Smooth muscle cell (in vitro differentiated cells): ENCODE measurements at regions not wholly inside any gene's neighbourhood (a gene's known extent, or its start where the extent isn't known, plus 50 kb on each side); places are given as distances from the start of the nearest gene placed in this dataset.
"Not testable (repeated sequence)": the region's sequence is repeated elsewhere in the genome, so short reads cannot be mapped to it uniquely, and the experiment has no call there.

ENCODE experiments used
- DNase-seq: peaks from one replicate; lab custom pipeline; 2025; ENCODE audit not compliant: unreplicated experiment; lab: John Stamatoyannopoulos, UW
- H2AFZ ChIP-seq: fragments of 200-600 bp; sonication (generic); 2 replicates; pipeline ENCODE4 v1.6.0; 2016; ENCODE audit warnings: antibody characterized with exemption, low read depth, mild to moderate bottlenecking
- H3F3A ChIP-seq: fragments of 200-600 bp; sonication (generic); 2 replicates; pipeline ENCODE4 v1.6.0; 2017; ENCODE audit warnings: antibody characterized with exemption, low read depth
- H3K27ac ChIP-seq: fragments of 200-600 bp; sonication (generic); 2 replicates; pipeline ENCODE4 v1.5.1; 2016; ENCODE audit warnings: low read depth, mild to moderate bottlenecking
- H3K27me3 ChIP-seq: fragments of 200-600 bp; sonication (generic); 2 replicates; pipeline ENCODE4 v1.6.1; 2016; ENCODE audit warnings: low read depth, mild to moderate bottlenecking
- H3K36me3 ChIP-seq: fragments of 200-600 bp; sonication (generic); 2 replicates; pipeline ENCODE4 v1.5.1; 2016; ENCODE audit warnings: low read depth
- H3K4me1 ChIP-seq: fragments of 200-600 bp; sonication (generic); 2 replicates; pipeline ENCODE4 v1.5.1; 2016; ENCODE audit warnings: low read depth
- H3K4me2 ChIP-seq: fragments of 200-600 bp; sonication (generic); 2 replicates; pipeline ENCODE4 v1.6.0; 2016; ENCODE audit warnings: mild to moderate bottlenecking
- H3K4me3 ChIP-seq: fragments of 200-600 bp; sonication (generic); 2 replicates; pipeline ENCODE4 v1.5.1; 2016; ENCODE audit warnings: mild to moderate bottlenecking
- H3K79me2 ChIP-seq: fragments of 200-600 bp; sonication (generic); 2 replicates; pipeline ENCODE4 v1.6.0; 2016; ENCODE audit warnings: low read depth, mild to moderate bottlenecking
- H3K9ac ChIP-seq: fragments of 200-600 bp; sonication (generic); 2 replicates; pipeline ENCODE4 v1.6.0; 2016; ENCODE audit warnings: low read depth
- H3K9me3 ChIP-seq: fragments of 200-600 bp; sonication (generic); replicated peaks from 2 replicates; pipeline ENCODE4 v1.5.1; 2016; ENCODE audit warnings: low read depth
- H4K20me1 ChIP-seq: fragments of 200-600 bp; sonication (generic); 2 replicates; pipeline ENCODE4 v1.6.0; 2016; ENCODE audit warnings: low read depth
- CTCF ChIP-seq: fragments of 200-600 bp; sonication (generic); IDR thresholded peaks from 2 replicates; pipeline ENCODE4 v1.5.1; 2017; ENCODE audit warnings: borderline replicate concordance, mild to moderate bottlenecking, antibody characterized with exemption; ENCODE audit not compliant: insufficient read depth, poor library complexity, severe bottlenecking
- WGBS: methylation state at CpG from one replicate; pipeline ENCODE4 v1.1.7; 2016; ENCODE audit warnings: low lambda C conversion rate; 5-methylcytosine and 5-hydroxymethylcytosine counted together

GRCh38 chr6:137681445-137682009, 185.5 kb upstream of the TNFAIP3 start:
- no peak for DNase-seq
- H3K9me3 ChIP-seq = no peaks in the 10 kb centered on the region
- H3K36me3 ChIP-seq = no peaks in the 10 kb centered on the region
- H3K4me3 ChIP-seq = no peak overlapping the region
- H3K9ac ChIP-seq = no peak overlapping the region
- WGBS = 88% methylated on average over 4 of the region's 4 CpGs
- no peaks in the 10 kb centered on the region for H3K79me2 ChIP-seq
- no peak overlapping the region for H3K27ac ChIP-seq
- no peaks in the 10 kb centered on the region for H3K4me1 ChIP-seq
- TF ChIP-seq CTCF = no peak
- no peaks in the 10 kb centered on the region for H3K27me3 ChIP-seq
- H3F3A ChIP-seq = no peaks in the 10 kb centered on the region
- H4K20me1 ChIP-seq = no peaks in the 10 kb centered on the region
- H3K4me2 ChIP-seq = no peak overlapping the region
- H2AFZ ChIP-seq = no peak overlapping the region

GRCh38 chr6:137682658-137683057, 184.4 kb upstream of the TNFAIP3 start:
- not testable (repeated sequence) for H3K36me3 ChIP-seq, H3K9me3 ChIP-seq, H3K4me2 ChIP-seq, H3K27me3 ChIP-seq, H3K4me1 ChIP-seq, H3K4me3 ChIP-seq, H2AFZ ChIP-seq, H3K9ac ChIP-seq, H4K20me1 ChIP-seq, H3K79me2 ChIP-seq, H3F3A ChIP-seq, H3K27ac ChIP-seq, DNase-seq
- WGBS = 98% methylated on average over 5 of the region's 5 CpGs

- no peak overlapping the region for H3K4me2 ChIP-seq
- WGBS = 51% methylated on average over 4 of the region's 4 CpGs
- peak overlapping the region; percentile 19 for H3K27ac ChIP-seq
- no peak overlapping the region for H2AFZ ChIP-seq
- H3F3A ChIP-seq = no peaks in the 10 kb centered on the region
- no peaks in the 10 kb centered on the region for H3K4me1 ChIP-seq
- no peak for DNase-seq
- no peak for TF ChIP-seq CTCF
- no peaks in the 10 kb centered on the region for H3K9me3 ChIP-seq
- no peak overlapping the region for H3K9ac ChIP-seq
- no peaks in the 10 kb centered on the region for H3K36me3 ChIP-seq
- no peaks in the 10 kb centered on the region for H3K27me3 ChIP-seq
- no peaks in the 10 kb centered on the region for H3K79me2 ChIP-seq
- H4K20me1 ChIP-seq = no peaks in the 10 kb centered on the region
- H3K4me3 ChIP-seq = no peak overlapping the region
Measured at GRCh38 chr6:137683916-137684315, 183.1 kb upstream of the TNFAIP3 start.

- H3K4me1 ChIP-seq = no peaks in the 10 kb centered on the region
- H3K4me3 ChIP-seq = no peak overlapping the region
- no peaks in the 10 kb centered on the region for H3K9me3 ChIP-seq
- H4K20me1 ChIP-seq = no peaks in the 10 kb centered on the region
- no peaks in the 10 kb centered on the region for H3K36me3 ChIP-seq
- no peak overlapping the region for H3K9ac ChIP-seq
- no peak overlapping the region for H2AFZ ChIP-seq
- no peaks in the 10 kb centered on the region for H3F3A ChIP-seq
- no peak overlapping the region for H3K4me2 ChIP-seq
- TF ChIP-seq CTCF = no peak
- no peak overlapping the region for H3K27ac ChIP-seq
- H3K27me3 ChIP-seq = no peaks in the 10 kb centered on the region
- H3K79me2 ChIP-seq = no peaks in the 10 kb centered on the region
- no peak for DNase-seq
Measured at GRCh38 chr6:137685798-137686375, 181.2 kb upstream of the TNFAIP3 start.
